ENCODE measurements at regions not wholly inside any gene's neighbourhood (a gene's known extent, or its start where the extent isn't known, plus 50 kb on each side); places are given as distances from the start of the nearest gene placed in this dataset.

GRCh38 chr1:217224201-217224600 is 406.7 kb downstream of the GPATCH2 start:
- intact Hi-C loops (cut with DNase I) = no loop called here
- Histone ChIP-seq H3K36me3 (no peaks in the 10 kb centered on the region), H3K27me3 (no peaks in the 10 kb centered on the region), H3K9ac (ENCODE audit: low read depth in 2 of 2, low read length in 2 of 2) (no peak overlapping the region), H3K27ac (no peak overlapping the region), H3K9me3 (no peaks in the 10 kb centered on the region), H3K4me3 (no peak overlapping the region), H3K4me1 (no peaks in the 10 kb centered on the region)
- no peak for TF ChIP-seq CTCF (IDR thresholded peaks at IDR 0.05)
- no peak for DNase-seq

- no peaks in the 10 kb centered on the region for H3K36me3 ChIP-seq
- H3K9me3 ChIP-seq = no peaks in the 10 kb centered on the region
- no peak for TF ChIP-seq CTCF (IDR thresholded peaks at IDR 0.05)
- H3K9ac ChIP-seq (ENCODE audit: low read depth in 2 of 2, low read length in 2 of 2) = no peak overlapping the region
- no peak for DNase-seq
- no peaks in the 10 kb centered on the region for H3K27me3 ChIP-seq
- H3K4me1 ChIP-seq = no peaks in the 10 kb centered on the region
- intact Hi-C loops (cut with DNase I) = no loop called here
- H3K27ac ChIP-seq = no peak overlapping the region
- no peak overlapping the region for H3K4me3 ChIP-seq
Measured at GRCh38 chr1:217214551-217214950, 416.3 kb downstream of the GPATCH2 start.

- Histone ChIP-seq H3K27me3 (no peaks in the 10 kb centered on the region), H3K27ac (no peak overlapping the region), H3K36me3 (no peaks in the 10 kb centered on the region), H3K4me3 (no peak overlapping the region), H3K9me3 (no peaks in the 10 kb centered on the region), H3K9ac (ENCODE audit: low read depth in 2 of 2, low read length in 2 of 2) (no peak overlapping the region), H3K4me1 (no peaks in the 10 kb centered on the region)
- DNase-seq = no peak
- no peak for TF ChIP-seq CTCF (IDR thresholded peaks at IDR 0.05)
- intact Hi-C loops (cut with DNase I) = no loop called here
Measured at GRCh38 chr1:217211486-217211885, 419.4 kb downstream of the GPATCH2 start.

- H3K27ac ChIP-seq = no peak overlapping the region
- H3K36me3 ChIP-seq = no peaks in the 10 kb centered on the region
- no peak for TF ChIP-seq CTCF (IDR thresholded peaks at IDR 0.05)
- no peaks in the 10 kb centered on the region for H3K9me3 ChIP-seq
- no peak overlapping the region for H3K4me3 ChIP-seq
- DNase-seq = no peak
- no peak overlapping the region for H3K9ac ChIP-seq (ENCODE audit: low read depth in 2 of 2, low read length in 2 of 2)
- H3K4me1 ChIP-seq = no peaks in the 10 kb centered on the region
- no peaks in the 10 kb centered on the region for H3K27me3 ChIP-seq
- intact Hi-C loops (cut with DNase I) = no loop called here
Measured at GRCh38 chr1:217205578-217205977, 425.3 kb downstream of the GPATCH2 start.

GRCh38 chr1:217196616-217197015 is 434.3 kb downstream of the GPATCH2 start:
- H3K9ac ChIP-seq (ENCODE audit: low read depth in 2 of 2, low read length in 2 of 2) = no peak overlapping the region
- no peak for TF ChIP-seq CTCF (IDR thresholded peaks at IDR 0.05)

GRCh38 chr1:217193151-217193550 is 437.7 kb downstream of the GPATCH2 start:
- DNase-seq = no peak
- H3K27ac ChIP-seq = no peak overlapping the region
- no peaks in the 10 kb centered on the region for H3K27me3 ChIP-seq
- no peaks in the 10 kb centered on the region for H3K9me3 ChIP-seq
- no peak for TF ChIP-seq CTCF (IDR thresholded peaks at IDR 0.05)
- no peaks in the 10 kb centered on the region for H3K36me3 ChIP-seq
- H3K4me1 ChIP-seq = no peaks in the 10 kb centered on the region
- no peak overlapping the region for H3K9ac ChIP-seq (ENCODE audit: low read depth in 2 of 2, low read length in 2 of 2)
- intact Hi-C loops (cut with DNase I) = no loop called here
- no peak overlapping the region for H3K4me3 ChIP-seq

More at GRCh38 chr1:217196616-217197015, 434.3 kb downstream of the GPATCH2 start:
- no peaks in the 10 kb centered on the region for H3K4me1 ChIP-seq
- no peaks in the 10 kb centered on the region for H3K9me3 ChIP-seq
- no peaks in the 10 kb centered on the region for H3K36me3 ChIP-seq
- intact Hi-C loops (cut with DNase I) = no loop called here
- no peak overlapping the region for H3K4me3 ChIP-seq
- DNase-seq = no peak
- no peak overlapping the region for H3K27ac ChIP-seq
- no peaks in the 10 kb centered on the region for H3K27me3 ChIP-seq
